OCI-LY7 (cell line): ENCODE measurements at regions not wholly inside any gene's neighbourhood (a gene's known extent, or its start where the extent isn't known, plus 50 kb on each side); places are given as distances from the start of the nearest gene placed in this dataset.

Experiments
- BruUV-seq: library from RNA; stranded (reverse); fragments of 400-500 nt; replicated peaks from 2 replicates; lab custom pipeline; 2021; lab: Mats Ljungman, UMichigan
- CTCF ChIA-PET: fragments of 300-600 bp; sonication (Branson Sonifier 250); formaldehyde crosslinking; loops from one replicate; lab custom pipeline; 2022; ENCODE audit warnings: antibody characterized with exemption; ENCODE audit not compliant: unreplicated experiment; lab: Charles Lee
- POLR2A ChIA-PET: fragments of 300-600 bp; sonication (Branson Sonifier 250); formaldehyde crosslinking; loops from one replicate; lab custom pipeline; 2022; ENCODE audit warnings: antibody characterized with exemption; lab: Charles Lee
- DNase-seq: peaks from one replicate; pipeline ENCODE4 v3.0.0-alpha.2; 2015; ENCODE audit warnings: low spot score
- H2AFZ ChIP-seq: fragments of 200-600 bp; sonication (generic), shearing (Covaris generic); 2 replicates; pipeline ENCODE4 v1.6.1; 2014; ENCODE audit warnings: mild to moderate bottlenecking, antibody characterized with exemption, low read length, moderate library complexity
- H3K27ac ChIP-seq: fragments of 200-600 bp; sonication (generic); 2 replicates; pipeline ENCODE4 v1.5.1; 2014; ENCODE audit warnings: mixed run types, low read depth, mild to moderate bottlenecking, moderate library complexity, low read length, inconsistent platforms; ENCODE audit not compliant: poor library complexity, severe bottlenecking
- H3K36me3 ChIP-seq: fragments of 200-600 bp; sonication (generic); 2 replicates; pipeline ENCODE4 v1.6.1; 2014; ENCODE audit warnings: mild to moderate bottlenecking, antibody characterized with exemption, low read length, moderate library complexity, mixed read lengths; ENCODE audit not compliant: insufficient read depth
- H3K4me1 ChIP-seq: fragments of 200-600 bp; sonication (generic); 2 replicates; pipeline ENCODE4 v1.5.1; 2014; ENCODE audit warnings: mild to moderate bottlenecking, low read length; ENCODE audit not compliant: insufficient read depth, poor library complexity, severe bottlenecking
- H3K4me2 ChIP-seq: fragments of 200-600 bp; sonication (generic); 2 replicates; pipeline ENCODE4 v1.6.1; 2014; ENCODE audit warnings: mild to moderate bottlenecking, low read length
- H3K4me3 ChIP-seq: fragments of 200-600 bp; sonication (generic); 2 replicates; pipeline ENCODE4 v1.5.1; 2014; ENCODE audit warnings: mild to moderate bottlenecking, low read depth, low read length; ENCODE audit not compliant: poor library complexity, severe bottlenecking
- H3K79me2 ChIP-seq: fragments of 200-600 bp; sonication (generic); 2 replicates; pipeline ENCODE4 v1.6.1; 2016; ENCODE audit warnings: low read depth, mild to moderate bottlenecking, low read length, moderate library complexity, mixed read lengths; ENCODE audit not compliant: insufficient read depth
- H3K9me2 ChIP-seq: fragments of 200-600 bp; sonication (generic); 2 replicates; pipeline ENCODE4 v1.6.1; 2016; ENCODE audit warnings: mild to moderate bottlenecking, low read length, mixed read lengths; ENCODE audit not compliant: insufficient read depth
- H3K9me3 ChIP-seq: fragments of 200-600 bp; sonication (generic); 2 replicates; pipeline ENCODE4 v1.6.1; 2014; ENCODE audit warnings: mild to moderate bottlenecking, mixed run types, low read length, mixed read lengths
- H4K20me1 ChIP-seq: fragments of 200-600 bp; sonication (generic); 2 replicates; pipeline ENCODE4 v1.6.1; 2014; ENCODE audit warnings: mild to moderate bottlenecking, antibody characterized with exemption, low read length, moderate library complexity, mixed read lengths; ENCODE audit not compliant: insufficient read depth
- EZH2phosphoT487 ChIP-seq: fragments of 200-600 bp; sonication (generic); IDR thresholded peaks from 2 replicates; pipeline ENCODE4 v1.6.1; 2018; ENCODE audit warnings: low read depth, borderline replicate concordance, mild to moderate bottlenecking, mixed run types, antibody characterized with exemption, low read length, moderate library complexity, mixed read lengths
- intact Hi-C: fragments of 100-400 bp; cut with micrococcal nuclease; formaldehyde crosslinking; loops from one replicate; pipeline ENCODE4 v1.10.0; 2022; ENCODE audit not compliant: unreplicated experiment
- TF ChIP-seq, protein P1 (sequence below): fragments of 200-600 bp; sonication (generic); conservative IDR thresholded peaks from 2 replicates; pipeline ENCODE4 v1.5.1; 2014; ENCODE audit warnings: mild to moderate bottlenecking, antibody characterized with exemption, low read length, moderate library complexity, mixed read lengths

DNA sequence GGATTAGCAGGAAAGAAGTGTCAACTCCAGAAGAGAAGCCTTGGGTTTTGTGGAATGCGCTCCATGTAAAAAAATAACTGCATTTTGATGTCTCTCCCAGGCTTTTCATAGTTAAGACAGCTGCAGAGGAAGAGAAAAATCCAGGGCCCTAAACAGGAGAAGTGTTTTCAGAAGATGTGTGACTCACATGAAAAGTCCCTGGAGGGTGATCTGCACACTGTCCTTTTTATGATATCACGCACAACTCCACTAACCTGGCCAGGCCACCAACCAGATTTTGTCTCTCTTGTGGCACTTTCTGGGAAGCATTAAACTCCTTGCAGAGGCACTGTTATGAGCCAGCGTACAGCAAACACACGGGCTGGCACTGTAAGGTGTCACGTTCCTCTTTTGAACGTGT, 267.3 kb downstream of the FGF9 start:
- H3K4me1 ChIP-seq, result no peaks in the 10 kb centered on the region
- H3K36me3 ChIP-seq, result no peaks in the 10 kb centered on the region
- no peak overlapping the region for H3K27ac ChIP-seq
- no peak overlapping the region for H2AFZ ChIP-seq
- no peaks in the 10 kb centered on the region for H3K9me3 ChIP-seq
- H3K79me2 ChIP-seq, result no peaks in the 10 kb centered on the region
- no peak overlapping the region for H3K4me3 ChIP-seq
- DNase-seq, result no peak
- no peaks in the 10 kb centered on the region for H4K20me1 ChIP-seq
- intact Hi-C loops, result no loop called here
- TF ChIP-seq EZH2phosphoT487, result no peak
- TF ChIP-seq, protein P1, sequence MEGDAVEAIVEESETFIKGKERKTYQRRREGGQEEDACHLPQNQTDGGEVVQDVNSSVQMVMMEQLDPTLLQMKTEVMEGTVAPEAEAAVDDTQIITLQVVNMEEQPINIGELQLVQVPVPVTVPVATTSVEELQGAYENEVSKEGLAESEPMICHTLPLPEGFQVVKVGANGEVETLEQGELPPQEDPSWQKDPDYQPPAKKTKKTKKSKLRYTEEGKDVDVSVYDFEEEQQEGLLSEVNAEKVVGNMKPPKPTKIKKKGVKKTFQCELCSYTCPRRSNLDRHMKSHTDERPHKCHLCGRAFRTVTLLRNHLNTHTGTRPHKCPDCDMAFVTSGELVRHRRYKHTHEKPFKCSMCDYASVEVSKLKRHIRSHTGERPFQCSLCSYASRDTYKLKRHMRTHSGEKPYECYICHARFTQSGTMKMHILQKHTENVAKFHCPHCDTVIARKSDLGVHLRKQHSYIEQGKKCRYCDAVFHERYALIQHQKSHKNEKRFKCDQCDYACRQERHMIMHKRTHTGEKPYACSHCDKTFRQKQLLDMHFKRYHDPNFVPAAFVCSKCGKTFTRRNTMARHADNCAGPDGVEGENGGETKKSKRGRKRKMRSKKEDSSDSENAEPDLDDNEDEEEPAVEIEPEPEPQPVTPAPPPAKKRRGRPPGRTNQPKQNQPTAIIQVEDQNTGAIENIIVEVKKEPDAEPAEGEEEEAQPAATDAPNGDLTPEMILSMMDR, result no peak
- ChIA-PET POLR2A (no interaction called here), CTCF (no interaction called here)
- H3K4me2 ChIP-seq, result no peak overlapping the region
- no peaks in the 10 kb centered on the region for H3K9me2 ChIP-seq
- BruUV-seq, result no TSS peak

DNA sequence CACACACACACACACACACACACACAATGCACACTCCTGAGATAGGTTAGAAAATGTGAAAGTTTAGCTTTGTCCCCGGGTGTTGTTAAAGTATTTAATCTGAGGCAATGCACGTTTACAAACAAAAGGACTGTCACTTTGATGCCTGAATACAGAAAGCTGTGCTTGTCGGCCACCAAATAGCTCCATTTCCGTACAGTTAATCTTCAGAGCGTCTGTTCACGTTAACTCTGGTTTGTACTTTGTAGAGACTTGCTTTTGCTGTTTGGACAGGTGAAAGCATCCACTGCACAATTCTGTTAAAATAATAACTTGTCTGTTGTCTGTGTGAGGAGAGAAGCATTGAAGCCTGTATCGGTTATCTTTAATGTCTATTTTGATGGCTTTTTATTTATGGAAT, 267.8 kb downstream of the FGF9 start:
- no peaks in the 10 kb centered on the region for H3K9me3 ChIP-seq
- no peak for DNase-seq
- TF ChIP-seq, protein P1, result no peak
- no peak for TF ChIP-seq EZH2phosphoT487
- no peaks in the 10 kb centered on the region for H3K36me3 ChIP-seq
- no peak overlapping the region for H3K4me3 ChIP-seq
- H3K79me2 ChIP-seq, result no peaks in the 10 kb centered on the region
- H2AFZ ChIP-seq, result no peak overlapping the region
- BruUV-seq, result no TSS peak
- ChIA-PET CTCF (no interaction called here), POLR2A (no interaction called here)
- no peak overlapping the region for H3K4me2 ChIP-seq
- no peaks in the 10 kb centered on the region for H3K4me1 ChIP-seq
- intact Hi-C loops, result no loop called here
- H3K9me2 ChIP-seq, result no peaks in the 10 kb centered on the region
- no peaks in the 10 kb centered on the region for H4K20me1 ChIP-seq
- H3K27ac ChIP-seq, result no peak overlapping the region

DNA sequence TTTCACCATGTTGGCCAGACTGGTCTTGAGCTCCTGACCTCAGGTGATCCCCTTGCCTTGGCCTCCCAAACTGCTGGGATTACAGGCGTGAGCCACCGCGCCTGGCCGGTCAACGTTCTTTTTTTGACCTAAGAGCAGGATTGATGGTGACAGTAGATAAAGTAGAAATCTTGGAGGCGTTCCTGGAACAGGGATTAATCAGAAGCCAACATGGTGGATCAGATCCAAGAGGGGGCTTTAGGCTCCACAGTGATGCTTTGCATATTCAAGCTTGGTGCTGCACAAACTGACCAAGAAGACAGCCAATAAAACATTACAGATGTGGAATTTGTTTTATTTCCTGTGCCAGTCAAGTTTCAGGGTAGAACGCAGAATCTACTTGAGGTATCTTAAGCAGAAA, 271.2 kb downstream of the FGF9 start:
- POLR2A ChIA-PET, result no interaction called here
- intact Hi-C loops, result no loop called here
- Histone ChIP-seq H3K4me1 (no peaks in the 10 kb centered on the region), H3K4me3 (no peak overlapping the region), H3K9me3 (0 out of 2 replicates have a peak, but pooled peaks cover 7% of the 10 kb centered on the region), H3K36me3 (no peaks in the 10 kb centered on the region), H3K9me2 (no peaks in the 10 kb centered on the region), H3K79me2 (no peaks in the 10 kb centered on the region), H3K27ac (no peak overlapping the region), H4K20me1 (no peaks in the 10 kb centered on the region), H2AFZ (no peak overlapping the region), H3K4me2 (no peak overlapping the region)
- TF ChIP-seq, protein P1, result no peak
- TF ChIP-seq EZH2phosphoT487, result no peak
- BruUV-seq, result no TSS peak
- CTCF ChIA-PET, result no interaction called here
- no peak for DNase-seq
